Urothelium cell line (cell line): ENCODE measurements at regions not wholly inside any gene's neighbourhood (a gene's known extent, or its start where the extent isn't known, plus 50 kb on each side); places are given as distances from the start of the nearest gene placed in this dataset.
"Not testable (repeated sequence)": the region's sequence is repeated elsewhere in the genome, so short reads cannot be mapped to it uniquely, and the experiment has no call there.

Source experiments
- DNase-seq: peaks from one replicate; pipeline ENCODE4 v3.0.0; 2011; ENCODE audit warnings: low spot score, mixed read lengths
- FAIRE-seq: peaks from 2 replicates; lab custom pipeline; 2011; peaks lifted over from hg19 to GRCh38; lab: Jason Lieb, UNC

DNA sequence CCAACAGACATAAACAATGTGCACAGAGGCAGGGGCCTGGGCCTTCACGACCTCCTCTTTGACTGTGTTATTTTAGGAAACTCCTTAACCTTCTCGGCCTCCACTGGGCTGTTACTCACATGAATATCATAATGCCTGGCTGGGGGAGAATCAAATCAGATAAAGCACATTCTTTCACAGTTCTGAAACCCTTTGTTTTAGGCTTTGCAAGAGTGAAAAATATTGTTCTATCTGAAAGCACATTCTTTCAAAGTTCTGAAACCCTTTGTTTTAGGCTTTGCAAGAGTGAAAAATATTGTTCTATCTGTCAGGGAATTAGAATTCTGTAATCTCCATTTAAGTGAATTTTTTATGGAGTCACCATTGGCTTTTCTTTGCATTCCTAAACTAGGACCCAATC is 50.7 kb upstream of the SYNDIG1 start:
- FAIRE-seq, result no peak
- DNase-seq, result no peak

DNA sequence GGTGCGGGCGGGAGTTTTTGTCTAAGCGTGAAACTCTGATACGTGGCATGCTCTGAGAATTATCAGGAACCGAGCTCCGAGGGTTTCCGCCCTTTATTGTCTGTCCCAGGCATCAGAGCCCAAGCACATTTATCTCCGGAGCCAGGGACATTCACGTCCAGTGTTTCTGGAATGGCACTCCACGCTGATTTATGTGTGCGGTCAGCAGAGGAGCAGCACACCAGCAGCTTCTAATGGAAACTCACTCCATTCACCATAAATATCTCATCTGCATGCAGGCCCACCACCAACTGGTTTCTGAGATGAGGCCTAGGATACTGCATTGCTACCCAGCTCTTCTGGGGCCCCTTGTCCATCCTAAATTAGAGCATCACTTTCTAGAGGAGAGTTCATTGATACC is 51.9 kb upstream of the SYNDIG1 start:
- FAIRE-seq (no peak), DNase-seq (no peak)

DNA sequence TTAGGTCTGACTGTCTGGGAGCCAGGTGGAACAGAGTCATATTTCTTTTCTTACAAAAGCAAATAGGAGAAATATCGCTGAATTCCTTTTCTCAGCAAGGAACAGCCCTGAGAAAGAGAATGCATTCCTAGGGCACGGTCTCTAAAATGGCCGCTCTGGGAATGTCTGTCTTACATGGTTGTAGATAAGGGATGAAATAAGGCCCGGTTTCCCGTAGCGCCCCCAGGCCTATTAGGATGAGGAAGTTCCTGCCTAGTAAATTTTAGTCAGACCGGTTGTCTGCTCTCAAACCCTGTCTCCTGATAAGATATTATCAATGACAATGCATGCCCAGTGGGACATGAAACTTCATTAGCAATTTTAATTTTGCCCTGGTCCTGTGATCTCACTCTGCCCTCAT is 54.0 kb upstream of the SYNDIG1 start:
- not testable (repeated sequence) for FAIRE-seq, DNase-seq

DNA sequence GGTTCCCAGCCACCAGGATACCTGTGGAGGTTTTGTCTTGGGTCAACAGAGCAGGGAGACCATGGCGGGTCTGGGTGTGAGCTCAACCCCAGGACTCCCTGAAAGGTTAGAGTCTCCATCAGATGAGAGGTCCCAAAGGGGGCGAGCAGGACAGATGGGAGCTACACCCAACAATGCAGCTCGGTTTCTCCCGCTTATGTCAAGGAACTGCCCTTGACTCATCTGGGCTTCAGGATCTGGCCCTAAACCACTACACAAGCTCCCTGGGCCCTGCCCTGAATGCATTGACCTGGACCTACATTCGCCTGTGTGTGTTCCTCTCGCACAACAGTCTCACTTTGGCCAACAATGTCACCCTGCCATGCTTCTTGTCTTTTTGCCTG is 57.6 kb upstream of the SYNDIG1 start:
- DNase-seq, result no peak
- FAIRE-seq, result no peak

DNA sequence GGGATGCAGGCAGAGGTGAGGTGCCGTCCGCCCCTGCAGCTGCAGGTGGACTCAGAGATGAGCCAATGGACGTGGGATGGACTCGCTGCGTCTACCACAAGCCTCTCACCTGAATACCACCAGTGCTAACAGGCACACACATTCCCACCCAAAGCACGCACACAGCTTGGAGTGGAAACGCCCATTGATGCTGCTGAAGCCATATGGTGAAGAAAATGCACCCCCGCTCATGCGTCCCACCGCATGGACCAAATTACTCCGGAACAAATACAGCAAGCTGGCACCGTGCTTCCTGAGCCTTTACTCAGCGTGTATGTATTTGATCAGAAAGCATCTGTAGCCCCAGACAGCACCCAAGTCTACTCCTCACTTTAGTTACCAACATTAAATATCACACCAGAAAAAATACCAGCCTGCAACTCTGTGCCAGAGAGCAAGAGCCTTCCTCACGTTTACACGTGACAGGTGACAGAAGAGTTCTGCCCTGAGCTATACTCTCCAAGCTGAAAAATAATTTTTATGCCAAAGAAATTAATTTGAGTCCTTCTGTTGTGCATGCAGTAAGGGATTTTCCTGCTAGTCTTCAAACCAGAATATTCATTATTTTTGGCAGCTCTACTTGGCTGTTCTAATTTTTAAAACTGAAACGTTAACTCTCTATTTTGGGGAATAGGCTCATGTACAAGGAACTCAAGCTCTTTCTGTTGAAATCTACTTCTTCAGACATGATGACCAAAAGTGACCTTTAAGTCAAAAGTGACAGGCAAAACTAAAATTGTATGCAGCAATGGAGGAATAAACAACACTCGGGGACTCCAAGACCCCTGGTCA is 58.2 kb upstream of the SYNDIG1 start:
- FAIRE-seq (no peak), DNase-seq (no peak)

DNA sequence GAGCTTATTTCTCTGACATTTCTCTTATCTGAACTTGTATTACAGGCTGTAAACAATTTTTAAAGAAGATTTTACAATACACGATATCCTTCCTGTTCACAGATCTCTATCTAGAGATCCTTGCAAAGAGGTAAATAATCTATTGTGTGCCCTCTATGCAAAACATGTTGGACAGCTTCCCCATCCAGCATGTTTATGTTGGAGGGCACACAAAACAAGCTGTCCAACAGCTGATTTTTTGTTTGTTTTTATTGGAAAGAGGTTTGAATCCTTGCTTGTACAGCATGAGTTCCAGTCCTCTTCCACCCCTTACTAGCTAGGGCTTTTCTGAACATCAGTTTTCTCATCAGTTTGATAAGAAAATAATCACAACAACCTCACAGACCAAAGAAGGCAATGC is 62.3 kb upstream of the SYNDIG1 start:
- FAIRE-seq (no peak), DNase-seq (no peak)

DNA sequence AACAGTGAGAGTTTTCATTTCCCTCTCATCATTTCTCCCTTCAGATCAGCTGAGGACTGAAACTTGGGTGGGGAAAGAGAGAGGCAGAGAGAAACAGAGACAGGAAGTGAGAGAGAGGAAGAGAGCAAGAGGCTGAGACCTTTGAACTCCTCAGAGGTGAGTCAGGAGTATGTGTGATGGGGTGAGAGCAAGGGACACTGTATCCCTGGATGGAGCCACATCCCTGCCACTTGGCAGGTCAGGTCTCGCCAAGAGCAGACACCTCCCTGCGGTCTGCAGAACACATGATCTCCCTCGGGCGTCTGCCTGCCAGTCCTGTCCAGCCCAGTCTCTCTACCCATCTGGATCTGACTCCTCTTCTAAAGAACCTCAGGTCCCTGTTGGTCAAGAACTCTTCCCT is 62.7 kb upstream of the SYNDIG1 start:
- DNase-seq, result no peak
- no peak for FAIRE-seq

DNA sequence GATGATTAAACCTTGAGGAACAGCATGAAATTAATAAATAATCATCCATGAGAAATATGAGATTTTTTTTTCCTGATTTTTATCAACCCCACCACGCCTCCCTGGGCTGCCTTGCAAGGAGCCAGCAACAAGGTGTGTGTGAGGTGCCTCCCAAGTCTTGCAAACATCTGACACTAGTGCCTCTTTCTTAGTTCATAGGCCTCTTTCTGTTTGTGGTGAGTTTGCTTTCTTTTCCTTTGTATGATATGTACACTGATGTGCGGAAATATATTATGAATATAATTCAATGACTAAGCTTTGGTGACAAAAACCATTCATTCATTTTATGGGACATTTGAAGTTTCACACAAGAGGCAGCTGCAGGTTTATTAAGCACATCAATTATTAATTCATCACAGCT is 63.2 kb upstream of the SYNDIG1 start:
- DNase-seq (no peak), FAIRE-seq (no peak)

DNA sequence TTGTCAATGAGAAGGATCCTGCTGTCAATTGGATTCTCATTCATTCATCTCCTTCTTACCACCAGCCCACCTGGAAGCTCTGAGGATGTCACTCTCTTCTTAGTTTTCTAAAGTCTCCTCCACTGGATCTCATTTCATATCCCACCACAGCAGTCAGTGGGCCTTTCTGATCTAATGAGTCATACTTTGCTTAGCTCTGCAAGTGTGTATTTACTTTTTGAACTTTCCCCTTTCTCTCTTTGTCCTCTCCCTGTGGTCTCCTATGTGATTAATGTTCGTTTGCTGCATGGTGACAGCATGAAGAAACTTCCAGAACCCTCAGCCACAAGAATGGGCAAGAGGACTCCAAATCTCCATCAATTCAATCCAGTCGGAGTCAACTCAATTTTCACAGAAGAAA is 63.6 kb upstream of the SYNDIG1 start:
- FAIRE-seq (no peak), DNase-seq (no peak)

DNA sequence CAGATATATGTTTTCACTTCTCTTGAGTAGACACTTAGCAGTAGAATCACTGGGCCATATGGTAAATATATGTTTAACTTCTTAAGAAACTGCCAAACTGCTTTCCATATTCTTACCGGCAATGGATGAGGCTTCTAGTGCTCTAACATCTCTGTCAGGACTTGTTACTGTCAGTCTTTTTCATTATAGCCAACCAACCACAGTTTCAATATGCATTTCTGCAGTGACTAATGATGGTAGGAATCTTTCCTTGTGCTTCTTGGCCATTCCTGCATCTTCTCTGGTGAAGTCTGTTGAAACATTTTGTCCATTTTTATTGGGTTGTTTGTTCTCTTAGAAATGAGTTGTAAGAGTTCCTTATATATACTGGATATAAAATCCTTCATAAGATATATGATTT is 66.0 kb upstream of the SYNDIG1 start:
- no peak for FAIRE-seq
- no peak for DNase-seq

DNA sequence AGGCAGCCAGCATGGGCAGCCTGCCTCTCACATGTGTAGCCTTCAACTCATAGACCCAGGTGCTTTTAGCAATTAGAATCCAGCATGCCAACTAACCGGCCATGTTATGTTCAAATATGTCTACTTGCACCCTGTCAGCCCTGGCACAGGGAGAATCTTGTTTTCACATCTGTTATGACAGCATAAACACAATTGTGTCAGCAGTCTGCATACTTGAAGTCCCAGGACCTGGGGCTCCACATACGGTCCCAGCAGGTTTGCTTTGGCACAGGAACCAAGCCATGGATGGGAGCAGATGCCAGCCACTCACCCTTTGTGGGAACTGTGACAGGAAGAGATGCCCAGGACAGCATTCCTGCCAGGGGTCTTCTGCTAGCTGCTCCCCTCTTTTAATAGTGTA is 67.2 kb upstream of the SYNDIG1 start:
- no peak for FAIRE-seq

DNA sequence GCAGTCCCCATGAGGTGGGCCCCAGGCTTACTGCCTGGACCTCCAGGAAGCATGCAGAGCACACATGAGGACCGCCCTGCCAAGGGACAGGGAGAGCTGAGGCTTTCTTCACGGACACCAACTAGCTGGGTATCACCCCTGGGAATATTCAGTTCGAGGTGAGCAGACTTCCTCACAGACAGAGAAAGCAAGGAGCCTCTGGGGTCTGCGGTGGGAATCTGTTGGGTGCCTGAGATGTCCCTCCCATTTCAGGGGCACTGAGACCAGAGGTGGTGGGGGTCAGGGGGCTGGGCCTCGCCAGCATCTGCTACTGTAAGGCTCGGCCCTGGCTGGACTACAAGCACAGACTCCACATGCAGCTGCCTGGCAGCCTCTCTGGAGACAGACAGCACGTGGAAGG is 74.3 kb upstream of the SYNDIG1 start:
- no peak for FAIRE-seq

More for the DNA sequence above, 67.2 kb upstream of the SYNDIG1 start:
- no peak for DNase-seq

DNA sequence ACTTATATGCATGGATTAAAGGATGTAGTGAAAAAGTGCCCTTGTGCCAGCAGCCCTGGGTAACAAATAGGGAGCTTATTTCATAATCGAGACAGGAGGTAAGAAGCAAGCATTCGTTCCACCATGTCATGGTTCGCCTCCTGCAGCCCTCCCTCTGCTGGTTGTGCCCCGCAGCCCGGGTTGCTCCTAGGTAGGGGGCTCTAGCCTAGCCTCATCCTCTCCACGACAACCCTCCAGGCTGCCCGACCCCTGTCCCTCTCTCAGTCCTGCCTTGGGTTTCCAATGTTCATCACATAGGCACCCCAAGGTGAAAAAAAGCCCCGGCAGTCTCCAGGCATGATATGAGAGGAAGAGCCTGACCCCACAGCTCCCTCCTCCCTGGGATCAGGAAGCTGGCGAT is 75.5 kb upstream of the SYNDIG1 start:
- DNase-seq (no peak), FAIRE-seq (no peak)

More for the DNA sequence above, 74.3 kb upstream of the SYNDIG1 start:
- no peak for DNase-seq

DNA sequence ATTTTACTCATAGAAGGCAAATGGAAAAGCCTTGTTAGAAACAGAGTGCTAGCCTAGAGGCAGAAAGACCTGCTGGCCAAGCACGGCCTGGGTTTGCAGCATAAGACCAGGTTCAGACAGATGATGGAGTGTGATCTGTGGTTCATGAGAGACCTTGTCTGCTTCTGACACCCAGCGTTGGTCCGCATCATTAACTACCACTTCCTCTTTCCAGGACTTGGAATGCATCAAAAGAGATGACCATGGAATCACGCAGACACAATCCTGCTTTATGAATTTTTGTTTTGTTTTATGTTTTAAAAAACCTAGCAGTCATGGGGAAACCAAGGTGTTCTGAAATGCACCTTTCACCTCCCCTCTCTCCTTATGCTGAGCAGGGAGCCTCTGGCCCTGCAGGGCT is 76.8 kb upstream of the SYNDIG1 start:
- FAIRE-seq (no peak), DNase-seq (no peak)

DNA sequence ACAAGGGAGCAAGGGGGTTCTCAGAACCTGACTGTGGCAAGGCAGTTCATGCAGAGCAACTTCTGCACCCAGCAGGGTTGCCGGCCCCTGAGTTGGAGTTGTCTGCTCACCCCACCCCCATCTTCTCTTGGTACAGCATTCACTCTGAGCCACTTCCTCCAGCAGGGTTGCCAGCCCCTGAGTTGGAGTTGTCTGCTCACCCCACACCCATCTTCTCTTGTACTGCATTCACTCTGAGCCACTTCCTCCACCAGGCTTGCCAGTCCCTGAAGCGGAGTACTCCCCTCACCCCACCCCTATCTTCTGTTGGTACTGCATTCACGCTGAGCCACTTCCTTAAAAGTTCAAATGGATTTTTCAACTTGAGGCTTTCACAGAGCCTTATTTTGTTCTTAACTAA is 79.7 kb upstream of the SYNDIG1 start:
- no peak for DNase-seq
- FAIRE-seq, result no peak

DNA sequence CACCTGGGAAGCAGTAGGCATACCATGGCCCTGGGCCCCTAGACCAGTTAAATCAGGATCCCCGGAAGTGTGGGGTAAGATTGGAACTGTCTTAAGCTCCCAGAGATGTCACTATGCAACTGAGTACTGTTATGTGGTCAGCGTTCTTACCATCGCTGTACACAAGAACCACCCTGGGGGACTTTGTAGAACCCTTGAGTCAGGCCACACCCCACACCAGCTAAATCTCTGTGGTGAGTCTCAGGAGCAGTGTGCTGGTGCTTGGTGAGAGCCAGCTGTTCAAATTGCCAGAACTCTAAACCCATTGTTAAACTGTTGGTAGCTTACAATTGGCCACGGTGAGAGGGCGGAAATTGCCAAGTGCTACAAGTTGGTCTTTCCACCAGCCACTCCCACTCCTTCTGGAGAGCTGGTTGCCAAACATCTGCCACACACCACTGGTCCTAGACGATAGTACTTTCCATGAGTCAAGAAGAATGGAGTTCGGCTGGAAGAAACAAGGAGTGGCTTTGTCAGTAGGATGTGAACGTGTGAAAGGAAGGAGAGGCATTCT is 80.5 kb upstream of the SYNDIG1 start:
- FAIRE-seq, result no peak

DNA sequence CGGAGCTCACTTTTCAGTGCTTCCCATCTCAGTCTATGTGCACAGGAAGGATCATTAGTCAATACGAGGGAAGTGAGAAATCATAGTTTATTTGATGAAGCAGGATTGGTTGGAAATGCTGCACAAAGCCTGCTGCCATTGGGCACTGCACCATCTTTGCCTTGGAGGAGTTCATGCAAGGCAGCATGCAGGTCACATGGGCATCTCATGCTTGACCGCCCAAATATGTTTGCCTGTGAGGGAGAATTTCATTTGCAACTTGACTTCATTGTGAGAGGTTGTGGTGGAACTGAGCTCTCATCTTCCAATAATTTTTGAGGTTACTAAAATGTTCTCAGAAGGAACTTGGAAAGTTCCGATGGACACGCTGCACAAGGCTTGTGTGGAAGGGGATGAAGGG is 83.9 kb upstream of the SYNDIG1 start:
- FAIRE-seq (no peak), DNase-seq (no peak)

More for the DNA sequence above, 80.5 kb upstream of the SYNDIG1 start:
- no peak for DNase-seq

DNA sequence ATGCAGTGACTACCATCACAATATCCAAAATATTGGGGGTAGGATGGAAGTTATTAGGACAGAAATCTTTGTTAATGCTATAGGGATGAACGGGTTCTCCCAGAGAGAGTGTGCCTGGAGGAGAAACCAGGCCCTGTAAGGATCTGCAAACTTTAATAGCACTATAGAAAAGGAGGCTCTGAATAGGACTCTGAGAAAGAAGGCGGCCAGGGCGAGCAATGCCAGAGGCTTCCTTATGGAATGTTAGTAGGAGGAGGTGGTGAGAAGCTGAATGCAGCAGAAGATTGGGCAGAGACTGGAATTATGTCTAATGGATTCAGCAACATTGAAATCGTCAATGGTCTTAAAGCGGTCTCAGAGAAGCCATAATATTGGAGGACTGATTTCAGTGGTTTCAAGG is 84.6 kb upstream of the SYNDIG1 start:
- FAIRE-seq, result no peak

DNA sequence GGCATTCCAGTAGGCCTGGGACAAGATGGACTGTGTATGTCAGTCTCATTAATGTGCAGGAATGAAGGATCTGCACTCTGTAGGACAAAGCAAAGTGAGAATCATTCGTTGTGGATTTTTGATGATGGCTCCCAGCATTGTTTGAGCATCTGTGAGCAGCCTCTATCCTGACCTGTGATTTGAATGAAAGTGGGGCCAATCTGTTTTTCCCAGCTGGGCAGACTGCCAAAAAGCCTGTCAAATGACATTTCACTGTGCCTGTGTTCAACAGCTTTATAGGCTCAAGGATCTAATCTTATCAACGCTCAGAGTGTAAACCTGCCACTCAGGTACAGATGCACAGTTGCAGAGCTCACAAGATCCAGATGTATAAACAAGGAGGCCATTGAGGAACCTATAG is 86.7 kb upstream of the SYNDIG1 start:
- no peak for DNase-seq
- FAIRE-seq, result no peak

More for the DNA sequence above, 84.6 kb upstream of the SYNDIG1 start:
- no peak for DNase-seq

DNA sequence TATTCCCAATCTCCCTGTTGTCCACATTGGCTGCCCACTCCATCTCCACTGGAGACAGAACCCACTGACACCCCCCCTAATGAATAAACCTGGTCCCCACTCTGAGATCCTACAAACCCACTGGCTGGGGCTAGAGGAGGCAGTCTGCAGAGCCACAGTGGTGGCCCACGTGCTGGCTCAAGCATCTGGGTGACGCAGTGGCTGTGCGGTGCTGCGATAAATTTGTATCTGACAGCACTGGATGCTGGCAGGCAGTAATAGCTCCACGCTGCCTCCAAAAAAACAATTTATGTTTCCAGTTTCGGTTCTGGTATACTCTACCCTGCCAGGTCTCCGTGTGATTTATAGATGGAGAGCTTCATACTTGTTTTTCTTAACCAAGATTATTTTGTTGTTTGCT is 87.1 kb upstream of the SYNDIG1 start:
- no peak for DNase-seq

DNA sequence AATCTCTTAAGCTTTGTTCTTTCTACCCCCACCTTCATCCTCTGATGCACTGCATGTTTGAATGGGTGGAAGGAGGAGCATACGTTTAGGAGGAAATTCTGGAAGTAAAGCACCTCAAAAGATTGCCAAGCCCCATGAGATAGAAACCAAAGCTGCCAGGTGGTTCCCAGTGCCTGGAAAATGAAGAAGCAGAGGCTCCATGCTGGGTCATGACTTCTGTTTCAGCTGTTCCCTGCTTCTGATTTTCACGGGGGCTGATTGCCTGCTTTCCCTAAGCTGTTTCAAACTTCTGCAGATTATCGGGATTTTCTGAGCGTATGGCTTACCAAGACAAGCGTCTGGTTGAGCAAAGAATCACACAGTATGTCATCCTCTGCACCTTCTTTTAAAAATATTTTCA is 87.5 kb upstream of the SYNDIG1 start:
- FAIRE-seq (no peak), DNase-seq (no peak)

More for the DNA sequence above, 87.1 kb upstream of the SYNDIG1 start:
- no peak for FAIRE-seq

DNA sequence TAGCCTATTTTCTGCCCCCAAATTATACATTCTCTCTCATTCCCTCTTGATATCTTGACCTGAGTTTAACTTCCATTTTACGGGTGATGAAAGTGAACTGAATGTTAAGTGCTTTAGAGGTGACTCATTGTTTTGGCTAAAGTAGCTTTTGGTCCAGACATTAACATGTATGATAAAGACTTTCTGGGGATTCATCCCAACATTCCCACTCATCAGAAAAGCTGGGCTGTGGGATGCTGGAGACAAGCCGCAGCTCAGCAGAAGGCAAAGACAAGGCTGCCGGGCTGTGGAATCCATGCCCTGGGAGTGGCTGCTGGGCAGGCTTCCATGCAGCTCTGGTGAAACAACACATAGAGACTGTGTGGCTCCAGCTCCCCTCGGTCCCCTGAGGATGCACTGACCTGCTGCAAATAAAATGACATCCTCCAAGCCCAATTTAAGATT is 89.9 kb upstream of the SYNDIG1 start:
- no peak for FAIRE-seq
- DNase-seq, result peak; percentile 37
